ENCODE measurements at regions not wholly inside any gene's neighbourhood (a gene's known extent, or its start where the extent isn't known, plus 50 kb on each side); places are given as distances from the start of the nearest gene placed in this dataset.

DNA sequence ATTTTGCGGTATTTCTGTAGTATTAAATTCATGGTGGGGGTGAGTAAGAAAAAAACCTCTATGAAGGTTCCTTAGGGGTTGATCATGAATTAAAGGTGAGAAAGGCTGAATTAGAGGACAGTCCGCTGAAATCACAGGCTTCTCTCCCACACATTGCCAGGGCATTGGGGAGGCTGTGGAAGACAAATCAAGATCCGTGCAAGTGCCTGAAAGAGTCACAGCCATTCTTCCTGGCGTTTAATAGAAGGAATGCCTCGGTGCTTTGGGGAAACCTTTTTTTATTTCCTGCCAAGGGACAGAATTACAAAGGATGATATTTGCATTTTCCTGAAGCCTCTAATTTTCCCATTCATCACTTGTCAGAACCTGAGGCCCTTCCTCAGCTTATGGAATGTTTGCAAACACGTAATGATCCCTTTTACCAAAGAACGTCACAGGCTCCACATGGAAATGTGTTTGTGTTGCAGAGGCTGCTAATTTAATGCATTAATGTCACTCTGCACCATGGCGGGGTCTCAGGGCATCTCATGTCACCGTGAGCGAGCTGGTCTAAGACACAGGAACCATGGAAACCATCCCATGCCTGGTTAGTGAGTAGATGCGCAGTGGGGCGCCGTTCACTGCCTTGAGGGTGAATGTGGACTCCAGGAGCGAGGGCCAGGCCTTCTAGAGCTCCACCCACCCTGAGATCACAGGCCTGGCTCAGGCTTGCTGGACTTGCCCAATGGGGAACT is 185.9 kb upstream of the SULF2 start:
- intact Hi-C loops (cut with micrococcal nuclease; ENCODE audit: unreplicated experiment), result no loop called here
- TF ChIP-seq HDAC6 (IDR thresholded peaks at IDR 0.05; ENCODE audit: unreplicated experiment), result no peak
- TF ChIP-seq ATF7 (IDR thresholded peaks at IDR 0.05; ENCODE audit: low read depth), result no peak
- TF ChIP-seq JUNB (IDR thresholded peaks at IDR 0.05), result no peak
- no peak for TF ChIP-seq HSF1 (IDR thresholded peaks at IDR 0.05; ENCODE audit: low read depth, low read length)
- TF ChIP-seq POLR2A (IDR thresholded peaks at IDR 0.05; ENCODE audit: low read depth, low read length), result no peak
- no peak for TF ChIP-seq MEF2A (IDR thresholded peaks at IDR 0.05; ENCODE audit: insufficient read depth, low read depth, low read length)
- TF ChIP-seq YBX1 (IDR thresholded peaks at IDR 0.05), result no peak
- no peak for TF ChIP-seq CBX3 (IDR thresholded peaks at IDR 0.05; ENCODE audit: borderline replicate concordance, low read depth)
- no peak for TF ChIP-seq ZNF24 (IDR thresholded peaks at IDR 0.05)
- TF ChIP-seq IKZF1 (conservative IDR thresholded peaks at IDR 0.05), result no peak
- no peak for TF ChIP-seq ZZZ3 (IDR thresholded peaks at IDR 0.05; ENCODE audit: control insufficient read depth, insufficient read length, low read depth)
- TF ChIP-seq TARDBP (IDR thresholded peaks at IDR 0.05; ENCODE audit: borderline replicate concordance), result no peak
- TF ChIP-seq, protein P1, sequence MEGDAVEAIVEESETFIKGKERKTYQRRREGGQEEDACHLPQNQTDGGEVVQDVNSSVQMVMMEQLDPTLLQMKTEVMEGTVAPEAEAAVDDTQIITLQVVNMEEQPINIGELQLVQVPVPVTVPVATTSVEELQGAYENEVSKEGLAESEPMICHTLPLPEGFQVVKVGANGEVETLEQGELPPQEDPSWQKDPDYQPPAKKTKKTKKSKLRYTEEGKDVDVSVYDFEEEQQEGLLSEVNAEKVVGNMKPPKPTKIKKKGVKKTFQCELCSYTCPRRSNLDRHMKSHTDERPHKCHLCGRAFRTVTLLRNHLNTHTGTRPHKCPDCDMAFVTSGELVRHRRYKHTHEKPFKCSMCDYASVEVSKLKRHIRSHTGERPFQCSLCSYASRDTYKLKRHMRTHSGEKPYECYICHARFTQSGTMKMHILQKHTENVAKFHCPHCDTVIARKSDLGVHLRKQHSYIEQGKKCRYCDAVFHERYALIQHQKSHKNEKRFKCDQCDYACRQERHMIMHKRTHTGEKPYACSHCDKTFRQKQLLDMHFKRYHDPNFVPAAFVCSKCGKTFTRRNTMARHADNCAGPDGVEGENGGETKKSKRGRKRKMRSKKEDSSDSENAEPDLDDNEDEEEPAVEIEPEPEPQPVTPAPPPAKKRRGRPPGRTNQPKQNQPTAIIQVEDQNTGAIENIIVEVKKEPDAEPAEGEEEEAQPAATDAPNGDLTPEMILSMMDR (IDR thresholded peaks at IDR 0.05 in 2 of 3, conservative IDR thresholded peaks at IDR 0.05 in 1 of 3; ENCODE audit: control insufficient read depth in 2 of 3, extremely low read depth in 1 of 3, insufficient read depth in 1 of 3, low read depth in 3 of 3, low read length in 3 of 3), result no peak
- no peak for TF ChIP-seq EP300 (IDR thresholded peaks at IDR 0.05; ENCODE audit: borderline replicate concordance in 1 of 2, control insufficient read depth in 1 of 2, low read depth in 2 of 2, low read length in 2 of 2)
- TF ChIP-seq, protein P2, sequence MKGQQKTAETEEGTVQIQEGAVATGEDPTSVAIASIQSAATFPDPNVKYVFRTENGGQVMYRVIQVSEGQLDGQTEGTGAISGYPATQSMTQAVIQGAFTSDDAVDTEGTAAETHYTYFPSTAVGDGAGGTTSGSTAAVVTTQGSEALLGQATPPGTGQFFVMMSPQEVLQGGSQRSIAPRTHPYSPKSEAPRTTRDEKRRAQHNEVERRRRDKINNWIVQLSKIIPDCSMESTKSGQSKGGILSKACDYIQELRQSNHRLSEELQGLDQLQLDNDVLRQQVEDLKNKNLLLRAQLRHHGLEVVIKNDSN (IDR thresholded peaks at IDR 0.05; ENCODE audit: borderline replicate concordance, extremely low read length, insufficient read depth, low read depth, low read length), result no peak
- TF ChIP-seq NFIC (IDR thresholded peaks at IDR 0.05; ENCODE audit: low read depth, low read length), result no peak
- Histone ChIP-seq H3K4me2 (ENCODE audit: control insufficient read depth, insufficient read depth) (no peak overlapping the region), H2AFZ (ENCODE audit: control insufficient read depth, low read depth, low read length) (no peak overlapping the region), H3K27me3 (replicated peaks in 1 of 2; ENCODE audit: control insufficient read depth in 2 of 2, insufficient read depth in 2 of 2, low read length in 1 of 2) (no peaks in the 10 kb centered on the region), H3K36me3 (ENCODE audit: control insufficient read depth in 2 of 2, insufficient read depth in 2 of 2, low read length in 1 of 2) (no peaks in the 10 kb centered on the region), H3K4me3 (no peak overlapping the region), H3K9ac (ENCODE audit: control insufficient read depth, insufficient read depth, low read length) (no peak overlapping the region), H4K20me1 (ENCODE audit: control insufficient read depth, insufficient read depth) (no peaks in the 10 kb centered on the region), H3K79me2 (ENCODE audit: control insufficient read depth, insufficient read depth, low read length) (no peaks in the 10 kb centered on the region), H3K4me1 (ENCODE audit: control insufficient read depth, insufficient read depth, low read length) (peaks cover 27% of the 10 kb centered on the region), H3K9me3 (replicated peaks; ENCODE audit: control insufficient read depth, insufficient read depth, low read length) (peaks cover 8% of the 10 kb centered on the region; the same call in 2 of the 3 replicates), H3K27ac (ENCODE audit: control insufficient read depth, insufficient read depth) (no peak overlapping the region)
- 66% methylated on average over 14 of the region's 14 CpGs for WGBS (ENCODE audit: insufficient coverage, insufficient replicate concordance, low lambda C conversion rate, missing lambda C conversion rate)
- ChIA-PET CTCF (no interaction called here), SMC1A (ENCODE audit: uncharacterized antibody, unreplicated experiment) (no interaction called here), POLR2A (no interaction called here), RAD21 (ENCODE audit: unreplicated experiment) (no interaction called here)
- ATAC-seq (no peak; the same call in 1 of the 3 replicates), DNase-seq (ENCODE audit: low read depth, low spot score) (no peak), FAIRE-seq (no peak)
- BruUV-seq (replicated peaks), result no TSS peak
- in situ Hi-C loops (cut with MboI), result no loop called here
